ENCODE measurements at regions not wholly inside any gene's neighbourhood (a gene's known extent, or its start where the extent isn't known, plus 50 kb on each side); places are given as distances from the start of the nearest gene placed in this dataset.
"Not testable (repeated sequence)": the region's sequence is repeated elsewhere in the genome, so short reads cannot be mapped to it uniquely, and the experiment has no call there.

GRCh38 chr7:142626420-142627035 lies 122.7 kb upstream of the PRSS1 start:
- peak; percentile 58 for TF ChIP-seq CTCF (CRISPR knock-in tag; IDR thresholded peaks at IDR 0.05)
- TF ChIP-seq KLF11 (CRISPR knock-in tag; IDR thresholded peaks at IDR 0.05): no peak
- Histone ChIP-seq H3K4me1 (ENCODE audit: insufficient read depth, low read length) (no peaks in the 10 kb centered on the region), H4K20me1 (ENCODE audit: insufficient read depth, low read length) (no peaks in the 10 kb centered on the region), H3K4me3 (replicated peaks in 1 of 3; ENCODE audit: insufficient read depth in 1 of 3, low read depth in 2 of 3, low read length in 3 of 3) (no peak overlapping the region), H3K27me3 (ENCODE audit: control insufficient read depth in 1 of 2, insufficient read depth in 2 of 2, low read length in 2 of 2) (peaks cover 0 to 13% of the 10 kb centered on the region in 2 experiments; a peak in 2 of 5 replicates), H3K79me2 (ENCODE audit: insufficient read depth, low read length) (no peaks in the 10 kb centered on the region), H3K9ac (ENCODE audit: insufficient read depth, low read depth, low read length) (no peak overlapping the region), H2AFZ (ENCODE audit: low read length) (no peak overlapping the region), H3K27ac (ENCODE audit: extremely low read length, insufficient read depth, low read length) (no peak overlapping the region), H3K9me3 (ENCODE audit: low read length) (no peaks in the 10 kb centered on the region), H3K36me3 (replicated peaks in 1 of 2; ENCODE audit: control insufficient read depth in 1 of 2, insufficient read depth in 2 of 2, low read length in 2 of 2) (no peaks in the 10 kb centered on the region), H3K4me2 (ENCODE audit: low read depth, low read length) (no peak overlapping the region)
- intact Hi-C loops (cut with micrococcal nuclease; ENCODE audit: unreplicated experiment) (no loop called here), in situ Hi-C loops (cut with HindIII; ENCODE audit: extremely low pct_ligation_motif_present, low pct_unique_long_range_greater_than_20kb) (no loop called here)
- WGBS (ENCODE audit: low lambda C conversion rate): 20% methylated on average over 8 of the region's 12 CpGs
- POLR2A ChIA-PET: no interaction called here
- CTCF ChIA-PET (ENCODE audit: low intra/inter-chr PET ratio, low total read pairs): interaction anchor here (3.5 kb wide), 1 partner anchor 157 kb away, joined by 11 read pairs; no protein-coding TSS in a partner anchor
- BruUV-seq (replicated peaks): no TSS peak
- FAIRE-seq: peak; percentile 42
- peak; percentile 25 for DNase-seq (ENCODE audit: low spot score)
- ATAC-seq: peak; percentile 89

- H3K27ac ChIP-seq (ENCODE audit: extremely low read length, insufficient read depth, low read length); H2AFZ ChIP-seq (ENCODE audit: low read length); H3K36me3 ChIP-seq (replicated peaks in 1 of 2; ENCODE audit: control insufficient read depth in 1 of 2, insufficient read depth in 2 of 2, low read length in 2 of 2); H3K27me3 ChIP-seq (ENCODE audit: control insufficient read depth in 1 of 2, insufficient read depth in 2 of 2, low read length in 2 of 2); H3K4me1 ChIP-seq (ENCODE audit: insufficient read depth, low read length); H3K9ac ChIP-seq (ENCODE audit: insufficient read depth, low read depth, low read length); POLR2A ChIA-PET; H4K20me1 ChIP-seq (ENCODE audit: insufficient read depth, low read length); H3K4me2 ChIP-seq (ENCODE audit: low read depth, low read length); H3K9me3 ChIP-seq (ENCODE audit: low read length); H3K4me3 ChIP-seq (replicated peaks in 1 of 3; ENCODE audit: insufficient read depth in 1 of 3, low read depth in 2 of 3, low read length in 3 of 3); intact Hi-C loops (cut with micrococcal nuclease; ENCODE audit: unreplicated experiment); FAIRE-seq; BruUV-seq (replicated peaks); H3K79me2 ChIP-seq (ENCODE audit: insufficient read depth, low read length); DNase-seq (ENCODE audit: low spot score); ATAC-seq; in situ Hi-C loops (cut with HindIII; ENCODE audit: extremely low pct_ligation_motif_present, low pct_unique_long_range_greater_than_20kb): not testable (repeated sequence)
- CTCF ChIA-PET (ENCODE audit: low intra/inter-chr PET ratio, low total read pairs): interaction anchor here (3.5 kb wide), 1 partner anchor 158 kb away, joined by 11 read pairs; no protein-coding TSS in a partner anchor
- WGBS (ENCODE audit: low lambda C conversion rate): 11% methylated on average over 2 of the region's 2 CpGs
Measured at GRCh38 chr7:142625216-142625615, 124.1 kb upstream of the PRSS1 start.
